H1 (cell line): ENCODE measurements at regions not wholly inside any gene's neighbourhood (a gene's known extent, or its start where the extent isn't known, plus 50 kb on each side); places are given as distances from the start of the nearest gene placed in this dataset.

Experiments used
- ASH2L ChIP-seq: fragments of 200-600, 300-600 bp; sonication (generic); IDR thresholded peaks from one replicate; pipeline ENCODE4 v1.7.1; 2017; ENCODE audit warnings: low read length
- E2F6 ChIP-seq: IDR thresholded peaks from 2 replicates; pipeline ENCODE4 v1.6.1; 2012; ENCODE audit warnings: inconsistent platforms
- JUND ChIP-seq: IDR thresholded peaks from 2 replicates; pipeline ENCODE4 v1.6.1; 2011; ENCODE audit warnings: mild to moderate bottlenecking, improper control_type of control experiment, low read length
- KDM5A ChIP-seq: fragments of 200-600 bp; IDR thresholded peaks from 2 replicates; pipeline ENCODE4 v1.7.1; 2012; ENCODE audit warnings: mild to moderate bottlenecking, low read length, inconsistent platforms, mixed read lengths
- NANOG ChIP-seq: IDR thresholded peaks from 2 replicates; pipeline ENCODE4 v1.6.1; 2011; ENCODE audit warnings: low read length, low read depth, mild to moderate bottlenecking, inconsistent platforms; ENCODE audit not compliant: insufficient read depth, poor library complexity, severe bottlenecking
- RFX5 ChIP-seq: IDR thresholded peaks from 2 replicates; pipeline ENCODE4 v1.6.1; 2011; ENCODE audit warnings: low read depth, low read length, improper control_type of control experiment, borderline replicate concordance
- RXRA ChIP-seq: IDR thresholded peaks from 2 replicates; pipeline ENCODE4 v1.6.1; 2011; ENCODE audit warnings: low read depth, mild to moderate bottlenecking, low read length, moderate library complexity; ENCODE audit not compliant: insufficient read depth
- SRF ChIP-seq: IDR thresholded peaks from 2 replicates; pipeline ENCODE4 v1.6.1; 2011; ENCODE audit warnings: mild to moderate bottlenecking, low read depth, low read length, moderate library complexity
- USF2 ChIP-seq: IDR thresholded peaks from 2 replicates; pipeline ENCODE4 v1.6.1; 2011; ENCODE audit warnings: low read length, improper control_type of control experiment

GRCh38 chr4:125780164-125780563 lies 465.4 kb downstream of the FAT4 start (continued):
- TF ChIP-seq NANOG (no peak), E2F6 (no peak), RFX5 (no peak), RXRA (no peak), KDM5A (no peak), SRF (no peak), JUND (no peak), USF2 (no peak), ASH2L (no peak)
